GM21825 (cell line): ENCODE measurements at regions not wholly inside any gene's neighbourhood (a gene's known extent, or its start where the extent isn't known, plus 50 kb on each side); places are given as distances from the start of the nearest gene placed in this dataset.

Experiments
- ATAC-seq: cut with Tn5 transposase; IDR thresholded peaks from one replicate; pipeline ENCODE4 v1.9.1; 2021; ENCODE audit warnings: mild to moderate bottlenecking, moderate library complexity; ENCODE audit not compliant: unreplicated experiment

- ATAC-seq, result no peak
Measured at GRCh38 chr6:150711061-150711460, 111.4 kb downstream of the PLEKHG1 start.

GRCh38 chr6:150711584-150712504, 112.2 kb downstream of the PLEKHG1 start:
- no peak for ATAC-seq

- ATAC-seq, result no peak
Measured at GRCh38 chr6:150712505-150713252, 113.0 kb downstream of the PLEKHG1 start.

- ATAC-seq, result no peak
Measured at GRCh38 chr6:150713487-150713886, 113.8 kb downstream of the PLEKHG1 start.

- no peak for ATAC-seq
Measured at GRCh38 chr6:150713931-150714330, 114.2 kb downstream of the PLEKHG1 start.

GRCh38 chr6:150715133-150715532, 115.4 kb downstream of the PLEKHG1 start:
- no peak for ATAC-seq

GRCh38 chr6:150717419-150717818, 117.7 kb downstream of the PLEKHG1 start:
- no peak for ATAC-seq

- ATAC-seq, result no peak
Measured at GRCh38 chr6:150719099-150719766, 119.5 kb downstream of the PLEKHG1 start.

GRCh38 chr6:150719831-150720230, 120.1 kb downstream of the PLEKHG1 start:
- ATAC-seq, result no peak

- ATAC-seq, result peak; percentile 98
Measured at GRCh38 chr6:150720774-150721233, 121.1 kb downstream of the PLEKHG1 start.

GRCh38 chr6:150721418-150722266, 122.0 kb downstream of the PLEKHG1 start:
- ATAC-seq, result no peak

GRCh38 chr6:150722614-150723344, 123.1 kb downstream of the PLEKHG1 start:
- ATAC-seq, result no peak

GRCh38 chr6:150723345-150723658, 123.6 kb downstream of the PLEKHG1 start:
- ATAC-seq, result no peak

GRCh38 chr6:150723857-150724256, 124.2 kb downstream of the PLEKHG1 start:
- no peak for ATAC-seq

GRCh38 chr6:150725795-150726194, 126.1 kb downstream of the PLEKHG1 start:
- no peak for ATAC-seq

- no peak for ATAC-seq
Measured at GRCh38 chr6:150729188-150729748, 129.6 kb downstream of the PLEKHG1 start.

- ATAC-seq, result no peak
Measured at GRCh38 chr6:150730801-150731457, 131.2 kb downstream of the PLEKHG1 start.

- peak; percentile 50 for ATAC-seq
Measured at GRCh38 chr6:150732765-150733539, 132.6 kb upstream of the MTHFD1L start.
